Mesenchymal stem cell (in vitro differentiated cells and primary cell): ENCODE measurements at regions not wholly inside any gene's neighbourhood (a gene's known extent, or its start where the extent isn't known, plus 50 kb on each side); places are given as distances from the start of the nearest gene placed in this dataset.

Source experiments
- DNase-seq: peaks from one replicate; pipeline ENCODE4 v3.0.0-alpha.2; 2013
- H2AFZ ChIP-seq: one replicate; pipeline ENCODE4 v1.6.1; 2013; ENCODE audit warnings: low read depth, mild to moderate bottlenecking, control low read depth, inconsistent platforms, low read length, moderate library complexity
- H2AK5ac ChIP-seq: 2 replicates; pipeline ENCODE4 v1.6.1; 2013; ENCODE audit warnings: low read length, moderate library complexity, mild to moderate bottlenecking, inconsistent platforms; ENCODE audit not compliant: severe bottlenecking
- H2BK120ac ChIP-seq: one replicate; pipeline ENCODE4 v1.6.1; 2013; ENCODE audit warnings: low read depth, mild to moderate bottlenecking, inconsistent platforms, low read length, moderate library complexity
- H2BK12ac ChIP-seq, 2 experiments: one replicate each; pipeline ENCODE4 v1.6.1; 2013; ENCODE audit warnings: inconsistent platforms in 2 of 2, low read length in 2 of 2, mild to moderate bottlenecking in 2 of 2, moderate library complexity in 2 of 2, control low read depth in 1 of 2
- H2BK15ac ChIP-seq: one replicate; pipeline ENCODE4 v1.6.1; 2013; ENCODE audit warnings: mild to moderate bottlenecking, low read depth, inconsistent platforms; ENCODE audit not compliant: poor library complexity, severe bottlenecking
- H2BK5ac ChIP-seq: 2 replicates; pipeline ENCODE4 v1.6.1; 2013; ENCODE audit warnings: low read depth, mild to moderate bottlenecking, low read length, control low read depth, inconsistent platforms; ENCODE audit not compliant: poor library complexity, severe bottlenecking
- H3K14ac ChIP-seq, 2 experiments: one replicate each; pipeline ENCODE4 v1.6.1; 2013; ENCODE audit warnings: inconsistent platforms in 2 of 2, low read length in 2 of 2, control low read depth in 1 of 2, mild to moderate bottlenecking in 1 of 2, moderate library complexity in 1 of 2
- H3K18ac ChIP-seq, 2 experiments: one replicate each; pipeline ENCODE4 v1.6.1; 2013; ENCODE audit warnings: inconsistent platforms in 2 of 2, low read length in 2 of 2, control low read depth in 1 of 2, low read depth in 1 of 2, mild to moderate bottlenecking in 1 of 2
- H3K23ac ChIP-seq, 2 experiments: one replicate each; pipeline ENCODE4 v1.6.1; 2013; ENCODE audit warnings: inconsistent platforms in 2 of 2, low read length in 2 of 2, mild to moderate bottlenecking in 2 of 2, moderate library complexity in 2 of 2, control low read depth in 1 of 2
- H3K27ac ChIP-seq: 2 replicates; pipeline ENCODE4 v1.5.1; 2013; ENCODE audit warnings: mild to moderate bottlenecking, moderate library complexity, low read length, control low read depth, inconsistent platforms; ENCODE audit not compliant: poor library complexity, severe bottlenecking
- H3K27me3 ChIP-seq, 2 experiments: 2 replicates each; pipeline versions ENCODE4 v1.6.1 to v1.7.0; 2013; ENCODE audit warnings: low read length in 2 of 2, mild to moderate bottlenecking in 2 of 2, moderate library complexity in 2 of 2, control low read depth in 1 of 2, inconsistent platforms in 1 of 2; ENCODE audit not compliant: control insufficient read depth in 1 of 2, insufficient read depth in 1 of 2
- H3K36me3 ChIP-seq, 2 experiments: 2 replicates each; pipeline versions ENCODE4 v1.6.1 to v1.7.0; 2013; ENCODE audit warnings: low read length in 2 of 2, control low read depth in 1 of 2, inconsistent platforms in 1 of 2, low read depth in 1 of 2, mild to moderate bottlenecking in 1 of 2; ENCODE audit not compliant: insufficient read depth in 2 of 2, control insufficient read depth in 1 of 2
- H3K4ac ChIP-seq, 2 experiments: one replicate each; pipeline ENCODE4 v1.6.1; 2013; ENCODE audit warnings: inconsistent platforms in 2 of 2, low read length in 2 of 2, mild to moderate bottlenecking in 2 of 2, moderate library complexity in 2 of 2, control low read depth in 1 of 2, low read depth in 1 of 2
- H3K4me1 ChIP-seq: 2 replicates; pipeline ENCODE4 v1.6.1; 2013; ENCODE audit warnings: low read depth, low read length, control low read depth; ENCODE audit not compliant: control insufficient read depth, insufficient read depth
- H3K4me2 ChIP-seq: 2 replicates; pipeline ENCODE4 v1.6.1; 2013; ENCODE audit warnings: low read length, mild to moderate bottlenecking, inconsistent platforms; ENCODE audit not compliant: poor library complexity, severe bottlenecking
- H3K4me3 ChIP-seq, 2 experiments: 2 replicates each; pipeline versions ENCODE4 v1.5.1 to v1.7.0; 2013; ENCODE audit warnings: low read length in 2 of 2, mild to moderate bottlenecking in 2 of 2, control low read depth in 1 of 2, low read depth in 1 of 2; ENCODE audit not compliant: insufficient read depth in 1 of 2
- H3K79me1 ChIP-seq: replicated peaks from 2 replicates; pipeline ENCODE4 v1.6.1; 2013; ENCODE audit warnings: mild to moderate bottlenecking, control low read depth, low read length, inconsistent platforms; ENCODE audit not compliant: poor library complexity, severe bottlenecking
- H3K9ac ChIP-seq: 2 replicates; pipeline ENCODE4 v1.7.0; 2013; ENCODE audit warnings: mild to moderate bottlenecking, low read length, moderate library complexity
- H3K9me3 ChIP-seq: 2 replicates; pipeline ENCODE4 v1.7.0; 2013; ENCODE audit warnings: mild to moderate bottlenecking, low read length; ENCODE audit not compliant: control insufficient read depth
- H4K8ac ChIP-seq: one replicate; pipeline ENCODE4 v1.6.1; 2013; ENCODE audit warnings: inconsistent platforms, mild to moderate bottlenecking, low read length, moderate library complexity
- H4K91ac ChIP-seq: one replicate; pipeline ENCODE4 v1.6.1; 2013; ENCODE audit warnings: mild to moderate bottlenecking, low read length, inconsistent platforms
- WGBS: methylation state at CpG from one replicate; pipeline ENCODE4 v1.1.7; 2013; ENCODE audit warnings: mixed read lengths; 5-methylcytosine and 5-hydroxymethylcytosine counted together

- H2AK5ac ChIP-seq, result no peak overlapping the region
- H3K9me3 ChIP-seq, result no peaks in the 10 kb centered on the region
- H3K18ac ChIP-seq, result no peak overlapping the region
- peak overlapping the region in 1 of 2 experiments; percentile 85 for H3K23ac ChIP-seq
- no peak overlapping the region for H3K27ac ChIP-seq
- H3K4me3 ChIP-seq, result no peak overlapping the region
- peaks cover 6% of the 10 kb centered on the region for H3K4me1 ChIP-seq
- H3K4me2 ChIP-seq, result no peak overlapping the region
- DNase-seq, result no peak
- peaks cover 0 to 18% of the 10 kb centered on the region in 2 experiments for H3K27me3 ChIP-seq
- 100% methylated on average over 4 of the region's 4 CpGs for WGBS
- H2BK12ac ChIP-seq, result peak overlapping the region in 1 of 2 experiments; percentile 39
- no peak overlapping the region for H4K8ac ChIP-seq
- no peak overlapping the region for H2BK5ac ChIP-seq
- no peak overlapping the region for H2BK120ac ChIP-seq
- H2BK15ac ChIP-seq, result no peak overlapping the region
- H3K14ac ChIP-seq, result no peak overlapping the region
- H4K91ac ChIP-seq, result no peak overlapping the region
- H2AFZ ChIP-seq, result no peak overlapping the region
- no peak overlapping the region for H3K9ac ChIP-seq
- H3K79me1 ChIP-seq, result no peaks in the 10 kb centered on the region
- no peaks in the 10 kb centered on the region for H3K36me3 ChIP-seq
- no peak overlapping the region for H3K4ac ChIP-seq
Observed at GRCh38 chr14:32014498-32014897, 62.6 kb upstream of the ARHGAP5 start.

- Histone ChIP-seq H2AK5ac (no peak overlapping the region), H2AFZ (no peak overlapping the region), H3K36me3 (no peaks in the 10 kb centered on the region), H2BK5ac (no peak overlapping the region), H3K23ac (no peak overlapping the region), H2BK15ac (no peak overlapping the region), H3K9ac (no peak overlapping the region), H3K79me1 (no peaks in the 10 kb centered on the region), H3K27ac (no peak overlapping the region), H3K4me1 (peaks cover 3% of the 10 kb centered on the region), H3K4me3 (no peak overlapping the region), H2BK120ac (no peak overlapping the region), H2BK12ac (no peak overlapping the region), H3K9me3 (no peaks in the 10 kb centered on the region), H3K14ac (no peak overlapping the region), H4K91ac (no peak overlapping the region), H3K27me3 (peaks cover 0 to 18% of the 10 kb centered on the region in 2 experiments), H3K4ac (no peak overlapping the region), H4K8ac (no peak overlapping the region), H3K18ac (no peak overlapping the region), H3K4me2 (no peak overlapping the region)
- WGBS, result 93% methylated on average over 4 of the region's 4 CpGs
- DNase-seq, result no peak
Observed at GRCh38 chr14:32015166-32015565, 61.9 kb upstream of the ARHGAP5 start.

- Histone ChIP-seq H3K4me2 (no peak overlapping the region), H3K9ac (no peak overlapping the region), H2BK12ac (no peak overlapping the region), H4K8ac (no peak overlapping the region), H3K23ac (no peak overlapping the region), H3K4ac (no peak overlapping the region), H3K9me3 (no peaks in the 10 kb centered on the region), H3K36me3 (no peaks in the 10 kb centered on the region), H2BK120ac (no peak overlapping the region), H3K79me1 (no peaks in the 10 kb centered on the region), H2BK5ac (no peak overlapping the region), H4K91ac (no peak overlapping the region), H3K14ac (no peak overlapping the region), H2AFZ (no peak overlapping the region), H3K4me3 (no peak overlapping the region), H3K27ac (no peak overlapping the region), H3K27me3 (peaks cover 0 to 18% of the 10 kb centered on the region in 2 experiments), H2BK15ac (no peak overlapping the region), H3K18ac (no peak overlapping the region), H2AK5ac (no peak overlapping the region), H3K4me1 (no peaks in the 10 kb centered on the region)
- DNase-seq, result no peak
Observed at GRCh38 chr14:32017587-32017986, 59.5 kb upstream of the ARHGAP5 start.

GRCh38 chr14:32018391-32019092 lies 58.6 kb upstream of the ARHGAP5 start:
- 79% methylated on average over 2 of the region's 3 CpGs for WGBS
- no peak overlapping the region for H3K4me2 ChIP-seq
- H2BK12ac ChIP-seq, result no peak overlapping the region

More at GRCh38 chr14:32018391-32019092, 58.6 kb upstream of the ARHGAP5 start:
- Histone ChIP-seq H3K4ac (no peak overlapping the region), H2BK15ac (no peak overlapping the region), H2AFZ (no peak overlapping the region), H4K8ac (no peak overlapping the region), H3K36me3 (no peaks in the 10 kb centered on the region), H4K91ac (no peak overlapping the region), H3K4me1 (no peaks in the 10 kb centered on the region), H3K9ac (no peak overlapping the region), H3K79me1 (no peaks in the 10 kb centered on the region), H3K18ac (no peak overlapping the region), H3K14ac (no peak overlapping the region), H2BK5ac (no peak overlapping the region), H2AK5ac (no peak overlapping the region), H3K4me3 (no peak overlapping the region), H3K9me3 (no peaks in the 10 kb centered on the region), H3K23ac (no peak overlapping the region), H3K27ac (no peak overlapping the region), H3K27me3 (peaks cover 0 to 18% of the 10 kb centered on the region in 2 experiments), H2BK120ac (no peak overlapping the region)
- DNase-seq, result no peak
